ENCODE measurements at regions not wholly inside any gene's neighbourhood (a gene's known extent, or its start where the extent isn't known, plus 50 kb on each side); places are given as distances from the start of the nearest gene placed in this dataset.

DNA sequence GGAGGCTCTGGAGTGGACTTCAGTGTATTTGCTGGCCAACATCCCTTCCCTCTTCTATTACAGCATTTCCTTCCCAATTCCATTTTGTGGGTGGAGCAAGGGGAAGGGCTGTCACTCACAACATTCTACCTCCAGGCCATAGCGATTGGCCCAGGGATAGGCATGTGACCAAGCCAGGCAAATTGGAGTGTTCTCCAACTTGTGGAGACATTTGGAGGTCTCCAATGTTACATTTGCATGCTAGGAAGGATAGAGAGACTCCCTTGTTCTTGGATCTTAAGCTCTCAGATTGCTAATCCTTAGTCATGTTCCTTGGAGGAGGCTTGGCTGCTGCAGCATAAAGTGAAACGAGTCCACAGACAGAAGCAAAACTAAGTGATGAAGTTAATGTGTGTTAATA is 95.6 kb upstream of the KIF5B start:
- no peak for ATAC-seq
- TF ChIP-seq CTCF (IDR thresholded peaks at IDR 0.05) = no peak
- no peaks in the 10 kb centered on the region for H3K36me3 ChIP-seq

GRCh38 chr10:32150532-32151101 is 94.4 kb upstream of the KIF5B start:
- intact Hi-C loops (cut with DNase I) = no loop called here
- H3K9me3 ChIP-seq = peaks cover 9% of the 10 kb centered on the region
- no peaks in the 10 kb centered on the region for H3K27me3 ChIP-seq (ENCODE audit: low read depth)
- no peaks in the 10 kb centered on the region for H3K36me3 ChIP-seq
- H3K4me1 ChIP-seq = peaks cover 3% of the 10 kb centered on the region
- DNase-seq (no peak), ATAC-seq (no peak)
- no peak overlapping the region for H3K27ac ChIP-seq
- TF ChIP-seq CTCF (IDR thresholded peaks at IDR 0.05) = no peak
- H3K4me3 ChIP-seq = no peak overlapping the region

More for the DNA sequence above, 95.6 kb upstream of the KIF5B start:
- Histone ChIP-seq H3K9me3 (peaks cover 9% of the 10 kb centered on the region), H3K4me1 (peaks cover 3% of the 10 kb centered on the region), H3K27ac (no peak overlapping the region), H3K27me3 (ENCODE audit: low read depth) (no peaks in the 10 kb centered on the region), H3K4me3 (no peak overlapping the region)
- intact Hi-C loops (cut with DNase I) = no loop called here
- no peak for DNase-seq

GRCh38 chr10:32149252-32149955 is 93.2 kb upstream of the KIF5B start:
- no peak overlapping the region for H3K4me3 ChIP-seq
- ATAC-seq (peak; percentile 48 to 52), DNase-seq (no peak)
- peaks cover 9% of the 10 kb centered on the region for H3K9me3 ChIP-seq
- no peak for TF ChIP-seq CTCF (IDR thresholded peaks at IDR 0.05)
- H3K27me3 ChIP-seq (ENCODE audit: low read depth) = no peaks in the 10 kb centered on the region
- H3K4me1 ChIP-seq = peaks cover 3% of the 10 kb centered on the region
- H3K27ac ChIP-seq = peak overlapping the region; percentile 56
- no peaks in the 10 kb centered on the region for H3K36me3 ChIP-seq
- intact Hi-C loops (cut with DNase I) = no loop called here

- H3K9me3 ChIP-seq = peaks cover 6% of the 10 kb centered on the region
- no peak for TF ChIP-seq CTCF (IDR thresholded peaks at IDR 0.05)
- no peak for ATAC-seq
- intact Hi-C loops (cut with DNase I) = no loop called here
- H3K27ac ChIP-seq = peak overlapping the region; percentile 56
- no peaks in the 10 kb centered on the region for H3K27me3 ChIP-seq (ENCODE audit: low read depth)
- H3K36me3 ChIP-seq = no peaks in the 10 kb centered on the region
- H3K4me3 ChIP-seq = no peak overlapping the region
- H3K4me1 ChIP-seq = peaks cover 3% of the 10 kb centered on the region
- no peak for DNase-seq
These were observed 92.6 kb upstream of the KIF5B start for GRCh38 chr10:32148864-32149251.

DNA sequence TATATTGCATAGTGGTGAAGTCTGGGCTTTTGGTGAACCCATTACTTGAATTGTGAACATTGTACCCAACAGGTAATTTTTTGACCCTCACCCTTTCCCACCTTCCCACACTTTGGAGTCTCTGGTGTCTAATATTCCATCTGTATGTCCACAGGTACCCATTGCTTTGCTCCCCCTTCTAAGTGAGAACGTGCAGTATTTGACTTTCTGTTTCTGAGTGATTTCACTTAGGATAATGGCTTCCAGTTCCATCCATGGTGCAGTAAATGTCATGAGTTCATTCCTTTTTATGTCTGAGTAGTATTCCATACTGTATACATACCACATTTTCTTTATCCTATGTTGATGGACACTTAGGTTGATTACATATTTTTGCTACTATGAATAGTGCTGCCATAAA is 91.5 kb upstream of the KIF5B start:
- Histone ChIP-seq H3K4me3 (no peak overlapping the region), H3K36me3 (no peaks in the 10 kb centered on the region), H3K27ac (no peak overlapping the region), H3K9me3 (no peaks in the 10 kb centered on the region), H3K4me1 (peaks cover 3% of the 10 kb centered on the region), H3K27me3 (ENCODE audit: low read depth) (no peaks in the 10 kb centered on the region)
- DNase-seq (no peak), ATAC-seq (no peak)
- intact Hi-C loops (cut with DNase I) = no loop called here
- TF ChIP-seq CTCF (IDR thresholded peaks at IDR 0.05) = no peak
